A549 (cell line): ENCODE measurements at regions not wholly inside any gene's neighbourhood (a gene's known extent, or its start where the extent isn't known, plus 50 kb on each side); places are given as distances from the start of the nearest gene placed in this dataset.
"Not testable (repeated sequence)": the region's sequence is repeated elsewhere in the genome, so short reads cannot be mapped to it uniquely, and the experiment has no call there.

ENCODE experiments used
- ATAC-seq, 2 experiments: fragments of 200-7000 bp in 1 of 2; fragments of >200 bp in 1 of 2; cut with Nextera tagmentation in 1 of 2; cut with Tn5 transposase in 1 of 2; 3 replicates each; pipeline versions ENCODE4 v1.8.0 to v1.9.1; 2018 to 2020; ENCODE audit warnings: mild to moderate bottlenecking in 1 of 2, moderate library complexity in 1 of 2
- CTCF ChIA-PET: fragments of 300-600 bp; sonication (Branson Sonifier 250); formaldehyde crosslinking; extraction: SDS; loops from one replicate; lab custom pipeline; 2021; ENCODE audit warnings: antibody characterized with exemption, inconsistent platforms; lab: Yijun Ruan, JAX
- POLR2A ChIA-PET: fragments of 350-600 bp; formaldehyde crosslinking; extraction: SDS; loops from one replicate; lab custom pipeline; 2021; ENCODE audit warnings: antibody characterized with exemption, inconsistent platforms; lab: Yijun Ruan, JAX
- DNase-seq, 2 experiments: peaks; one replicate each; pipeline versions ENCODE4 v3.0.0 to v3.0.0-alpha.2; 2011 to 2016; ENCODE audit warnings: low read depth in 1 of 2, low spot score in 1 of 2
- FAIRE-seq: peaks from 2 replicates; lab custom pipeline; 2011; peaks lifted over from hg19 to GRCh38; lab: Jason Lieb, UNC
- H3K27ac ChIP-seq, 2 experiments: fragments of >200 bp; sonication (Bioruptor Twin); formaldehyde crosslinking; 3 replicates each; pipeline ENCODE4 v1.5.1; 2016 to 2017
- H3K4me1 ChIP-seq: fragments of >200 bp; sonication (Bioruptor Twin); formaldehyde crosslinking; 3 replicates; pipeline ENCODE4 v1.6.1; 2016
- H3K4me2 ChIP-seq: fragments of >200 bp; sonication (Bioruptor Twin); formaldehyde crosslinking; 3 replicates; pipeline ENCODE4 v1.6.1; 2016
- H3K4me3 ChIP-seq: fragments of >200 bp; sonication (Bioruptor Twin); formaldehyde crosslinking; 3 replicates; pipeline ENCODE4 v1.5.1; 2016
- H3K9me3 ChIP-seq: fragments of >200 bp; sonication (Bioruptor Twin); formaldehyde crosslinking; 3 replicates; pipeline ENCODE4 v1.6.1; 2016
- CEBPB ChIP-seq, 2 experiments: fragments of >200 bp in 1 of 2; sonication (Bioruptor Twin) in 1 of 2; formaldehyde crosslinking in 1 of 2; IDR thresholded peaks; 2 replicates each; pipeline ENCODE4 v1.6.1; 2012 to 2016
- CHD2 ChIP-seq: fragments of 150-350 bp; IDR thresholded peaks from 2 replicates; pipeline ENCODE4 v1.6.1; 2014; ENCODE audit warnings: low read length; ENCODE audit not compliant: partially characterized antibody
- EHF ChIP-seq: fragments of 250-450 bp; sonication (Bioruptor Pico); IDR thresholded peaks from 2 replicates; pipeline ENCODE4 v1.5.0; 2020; ENCODE audit warnings: mild to moderate bottlenecking
- EP300 ChIP-seq, 2 experiments: fragments of >200 bp; sonication (Bioruptor Twin); formaldehyde crosslinking; IDR thresholded peaks; 2 replicates in 1 of 2; 3 replicates in 1 of 2; pipeline ENCODE4 v1.6.1; 2016 to 2017
- FOSB ChIP-seq: fragments of 250-450 bp; sonication (Bioruptor Pico); IDR thresholded peaks from 2 replicates; pipeline ENCODE4 v1.5.0; 2020; ENCODE audit warnings: mild to moderate bottlenecking, moderate library complexity
- FOSL2 ChIP-seq, 2 experiments: fragments of 450-650 bp in 1 of 2; fragments of >200 bp in 1 of 2; sonication (Bioruptor Twin) in 1 of 2; formaldehyde crosslinking; IDR thresholded peaks; 2 replicates each; pipeline versions ENCODE4 v1.5.0 to v1.6.1; 2016 to 2020; ENCODE audit warnings: mild to moderate bottlenecking in 1 of 2, moderate library complexity in 1 of 2
- HDAC2 ChIP-seq: fragments of 200-600 bp; sonication (generic); IDR thresholded peaks from 2 replicates; pipeline ENCODE4 v1.6.1; 2016
- HEYL ChIP-seq: fragments of 250-450 bp; sonication (Bioruptor Pico); IDR thresholded peaks from 2 replicates; pipeline ENCODE4 v1.8.0; 2021; ENCODE audit warnings: mild to moderate bottlenecking, moderate library complexity
- HMGXB4 ChIP-seq: fragments of 250-450 bp; sonication (Bioruptor Pico); IDR thresholded peaks from 2 replicates; pipeline ENCODE4 v1.5.0; 2021; ENCODE audit warnings: mild to moderate bottlenecking, moderate library complexity, borderline replicate concordance
- HOXA7 ChIP-seq: fragments of 250-450 bp; sonication (Bioruptor Pico); IDR thresholded peaks from 2 replicates; pipeline ENCODE4 v1.5.0; 2020; ENCODE audit warnings: mild to moderate bottlenecking, moderate library complexity
- JUN ChIP-seq, 2 experiments: fragments of >200 bp; sonication (Bioruptor Twin); formaldehyde crosslinking; IDR thresholded peaks; 2 replicates in 1 of 2; 3 replicates in 1 of 2; pipeline ENCODE4 v1.6.1; 2016 to 2017
- KDM5A ChIP-seq: fragments of 200-600 bp; sonication (generic); IDR thresholded peaks from 2 replicates; pipeline ENCODE4 v1.6.1; 2016; ENCODE audit warnings: antibody characterized with exemption, mild to moderate bottlenecking
- POLR2AphosphoS2 ChIP-seq: conservative IDR thresholded peaks from 2 replicates; pipeline ENCODE4 v1.6.1; 2012; ENCODE audit warnings: low read length, improper control_type of control experiment, inconsistent platforms
- RAD21 ChIP-seq, 2 experiments: fragments of >200 bp in 1 of 2; sonication (Bioruptor Twin) in 1 of 2; formaldehyde crosslinking in 1 of 2; IDR thresholded peaks in 1 of 2; conservative IDR thresholded peaks in 1 of 2; 2 replicates in 1 of 2; 3 replicates in 1 of 2; pipeline ENCODE4 v1.6.1; 2012 to 2018; ENCODE audit warnings: inconsistent platforms in 1 of 2
- RCOR1 ChIP-seq: fragments of 150-350 bp; IDR thresholded peaks from 2 replicates; pipeline ENCODE4 v1.6.1; 2014; ENCODE audit warnings: antibody characterized with exemption, low read length, low read depth
- RFX5 ChIP-seq: fragments of 450-650 bp; IDR thresholded peaks from 2 replicates; pipeline ENCODE4 v1.7.1; 2014; ENCODE audit warnings: antibody characterized with exemption, mild to moderate bottlenecking, moderate library complexity
- TFCP2L1 ChIP-seq: fragments of 250-450 bp; sonication (Bioruptor Pico); IDR thresholded peaks from 2 replicates; pipeline ENCODE4 v1.5.0; 2021; ENCODE audit warnings: mild to moderate bottlenecking
- ZFP36 ChIP-seq: fragments of 450-650 bp; IDR thresholded peaks from 2 replicates; pipeline ENCODE4 v1.6.1; 2014; ENCODE audit warnings: borderline replicate concordance; ENCODE audit not compliant: partially characterized antibody
- WGBS: methylation state at CpG from one replicate; pipeline ENCODE4 v1.1.6; 2017; ENCODE audit errors: missing lambda C conversion rate; 5-methylcytosine and 5-hydroxymethylcytosine counted together

DNA sequence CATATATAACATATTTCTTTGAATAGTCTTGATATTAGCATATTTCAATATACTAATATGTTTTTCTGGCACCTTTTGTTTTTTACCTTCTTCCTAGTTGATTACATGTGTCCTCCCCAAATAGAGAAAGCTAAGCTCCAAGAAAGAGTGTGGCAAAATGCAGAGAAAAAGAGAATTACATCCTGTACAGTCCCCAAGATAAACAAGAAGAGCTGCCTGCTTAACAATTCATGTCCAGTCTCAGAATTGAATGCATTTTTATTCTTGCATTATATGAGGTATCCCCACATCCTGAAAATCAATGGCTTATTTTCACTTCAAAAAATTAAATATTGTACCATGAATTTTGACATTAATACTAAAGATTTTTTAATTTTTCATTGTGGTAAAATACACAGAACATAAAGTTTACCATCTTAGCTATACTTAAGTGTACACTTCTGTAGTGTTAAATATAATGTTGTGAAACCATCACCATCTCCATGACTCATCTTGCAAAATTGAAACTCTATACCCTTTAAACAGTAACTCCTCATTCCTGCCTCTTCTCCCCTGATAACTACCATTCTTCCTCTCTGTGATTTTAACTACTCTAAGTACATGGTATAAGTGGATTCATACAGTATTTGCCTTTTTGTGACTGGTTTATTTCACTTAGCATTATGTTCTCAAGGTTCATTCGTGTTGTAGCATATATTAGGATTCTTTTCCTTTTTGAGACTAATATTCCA lies 490.3 kb downstream of the COL12A1 start:
- no peak for FAIRE-seq
- ChIA-PET POLR2A (no interaction called here), CTCF (no interaction called here)
- no peak overlapping the region for H3K4me2 ChIP-seq
- no peak overlapping the region for H3K27ac ChIP-seq
- H3K4me3 ChIP-seq, result no peak overlapping the region
- TF ChIP-seq TFCP2L1 (CRISPR knock-in tag) (no peak), CHD2 (no peak), CEBPB (IDR thresholded peaks at IDR 0.05) (peak in 1 of 2 experiments; percentile 10; a peak in 1 of 4 replicates), FOSL2 (IDR thresholded peaks at IDR 0.05) (no peak), FOSL2 (CRISPR knock-in tag; IDR thresholded peaks at IDR 0.05) (peak; percentile 49), JUN (IDR thresholded peaks at IDR 0.05) (no peak)
- ATAC-seq, result no peak
- peak in 1 of 2 experiments; percentile 1 for DNase-seq
- no peaks in the 10 kb centered on the region for H3K4me1 ChIP-seq
- WGBS, result 63% methylated on average over 1 of the region's 1 CpG
- H3K9me3 ChIP-seq, result peaks cover 4% of the 10 kb centered on the region; the same call in 2 of the 3 replicates

GRCh38 chr6:74713941-74714340 lies 491.9 kb downstream of the COL12A1 start:
- ATAC-seq (no peak), FAIRE-seq (no peak), DNase-seq (no peak)
- ChIA-PET POLR2A (no interaction called here), CTCF (no interaction called here)
- Histone ChIP-seq H3K4me1 (no peaks in the 10 kb centered on the region), H3K27ac (no peak overlapping the region), H3K9me3 (peaks cover 4% of the 10 kb centered on the region; the same call in 2 of the 3 replicates), H3K4me2 (no peak overlapping the region), H3K4me3 (no peak overlapping the region)
- TF ChIP-seq HMGXB4 (CRISPR knock-in tag) (no peak), POLR2AphosphoS2 (no peak), FOSB (CRISPR knock-in tag) (no peak), FOSL2 (IDR thresholded peaks at IDR 0.05) (no peak), FOSL2 (CRISPR knock-in tag; IDR thresholded peaks at IDR 0.05) (no peak), JUN (IDR thresholded peaks at IDR 0.05) (no peak), RAD21 (conservative IDR thresholded peaks at IDR 0.05 in 1 of 2, IDR thresholded peaks at IDR 0.05 in 1 of 2) (no peak), EP300 (IDR thresholded peaks at IDR 0.05) (no peak), EHF (no peak), ZFP36 (no peak)

- TF ChIP-seq HEYL (CRISPR knock-in tag), result no peak
- TF ChIP-seq CEBPB (IDR thresholded peaks at IDR 0.05), result no peak
- TF ChIP-seq RFX5, result no peak
- no peak for TF ChIP-seq RCOR1
- TF ChIP-seq HDAC2, result no peak
- TF ChIP-seq HOXA7 (CRISPR knock-in tag), result no peak
- TF ChIP-seq KDM5A, result no peak
- FAIRE-seq (no peak), ATAC-seq (no peak), DNase-seq (no peak)
- H3K4me1 ChIP-seq, result peaks cover 21% of the 10 kb centered on the region; the same call in 2 of the 3 replicates
- ChIA-PET POLR2A (no interaction called here), CTCF (no interaction called here)
- H3K9me3 ChIP-seq, result no peaks in the 10 kb centered on the region
- no peak overlapping the region for H3K27ac ChIP-seq
- H3K4me3 ChIP-seq, result no peak overlapping the region
- H3K4me2 ChIP-seq, result no peak overlapping the region
- WGBS, result 0% methylated on average over 1 of the region's 1 CpG
Measured at GRCh38 chr6:74705451-74705850, 500.4 kb downstream of the COL12A1 start.

DNA sequence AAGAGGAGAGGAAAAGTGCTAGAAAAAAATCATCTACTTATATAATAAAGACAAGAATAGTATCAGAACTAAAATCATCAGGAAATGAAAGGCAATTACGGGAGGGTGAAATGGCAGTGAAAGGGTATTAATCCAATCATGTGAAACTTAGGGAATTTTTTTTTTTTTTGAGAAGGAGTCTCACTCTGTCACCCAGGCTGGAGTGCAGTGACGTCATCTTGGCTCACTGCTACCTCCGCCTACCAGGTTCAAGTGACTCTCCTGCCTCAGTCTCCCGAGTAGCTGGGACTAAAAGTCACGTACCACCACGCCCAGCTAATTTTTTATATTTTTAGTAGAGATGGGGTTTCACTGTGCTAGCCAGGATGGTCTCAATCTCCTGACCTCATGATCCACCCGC lies 501.3 kb downstream of the COL12A1 start:
- H3K4me1 ChIP-seq, result peaks cover 21% of the 10 kb centered on the region; the same call in 2 of the 3 replicates
- H3K27ac ChIP-seq, FAIRE-seq, H3K4me2 ChIP-seq, POLR2A ChIA-PET, DNase-seq, ATAC-seq, H3K9me3 ChIP-seq, CTCF ChIA-PET, H3K4me3 ChIP-seq: not testable (repeated sequence)
- 74% methylated on average over 7 of the region's 7 CpGs for WGBS
